ENCODE measurements at regions not wholly inside any gene's neighbourhood (a gene's known extent, or its start where the extent isn't known, plus 50 kb on each side); places are given as distances from the start of the nearest gene placed in this dataset.

GRCh38 chr14:104431929-104432541, 147.5 kb upstream of the C14orf180 start:
- Histone ChIP-seq H3K27me3 (replicated peaks; ENCODE audit: insufficient read depth) (no peaks in the 10 kb centered on the region), H3K36me3 (no peaks in the 10 kb centered on the region), H3K4me3 (no peak overlapping the region), H3K27ac (no peak overlapping the region), H3K4me1 (replicated peaks) (no peaks in the 10 kb centered on the region), H3K9me3 (no peaks in the 10 kb centered on the region)
- intact Hi-C loops (cut with DNase I): no loop called here
- DNase-seq (ENCODE audit: low spot score): no peak
- 73% methylated on average over 11 of the region's 11 CpGs for whole genome bisulfite sequencing
- TF ChIP-seq POLR2A (IDR thresholded peaks at IDR 0.05) (no peak), POLR2AphosphoS5 (IDR thresholded peaks at IDR 0.05) (no peak), CTCF (IDR thresholded peaks at IDR 0.05) (no peak)

DNA sequence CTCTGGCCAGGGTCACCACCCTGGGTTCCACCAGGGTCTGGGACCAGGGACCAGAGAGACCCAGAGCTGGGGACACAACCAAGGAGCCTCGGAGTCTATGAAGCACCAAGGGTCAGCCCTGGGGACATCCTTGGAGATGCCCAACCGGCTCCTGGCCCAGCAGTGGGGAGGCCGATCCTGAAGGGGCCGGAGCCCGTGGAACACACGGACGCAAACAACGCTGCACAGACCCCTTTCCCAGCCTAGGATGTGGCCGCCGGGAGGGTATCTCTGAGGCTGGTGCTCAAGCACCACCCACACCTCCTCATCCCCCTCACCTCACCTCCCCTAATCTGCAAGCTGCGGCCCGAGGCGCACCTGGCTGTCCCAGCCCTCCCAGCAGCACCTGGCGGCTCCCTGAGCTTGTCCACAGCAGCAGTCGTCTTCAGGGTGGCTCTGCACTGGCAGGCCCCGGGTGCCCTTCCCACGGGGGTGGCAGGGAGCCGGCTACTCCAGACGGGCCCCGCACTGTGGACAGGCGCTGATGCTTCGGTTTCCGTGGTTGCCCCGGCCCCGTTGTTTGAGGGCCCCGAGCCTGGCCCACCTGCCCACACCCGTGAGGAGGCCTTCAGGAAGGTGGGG, 146.8 kb upstream of the C14orf180 start:
- Histone ChIP-seq H3K27me3 (replicated peaks; ENCODE audit: insufficient read depth) (peaks cover 4% of the 10 kb centered on the region), H3K4me3 (no peak overlapping the region), H3K36me3 (no peaks in the 10 kb centered on the region), H3K4me1 (replicated peaks) (no peaks in the 10 kb centered on the region), H3K9me3 (no peaks in the 10 kb centered on the region), H3K27ac (no peak overlapping the region)
- 84% methylated on average over 24 of the region's 27 CpGs for WGBS
- no peak for DNase-seq (ENCODE audit: low spot score)
- TF ChIP-seq POLR2A (IDR thresholded peaks at IDR 0.05) (no peak), CTCF (IDR thresholded peaks at IDR 0.05) (no peak), POLR2AphosphoS5 (IDR thresholded peaks at IDR 0.05) (no peak)
- intact Hi-C loops (cut with DNase I): no loop called here

GRCh38 chr14:104433401-104434213, 146.0 kb upstream of the C14orf180 start:
- WGBS: 91% methylated on average over 29 of the region's 29 CpGs
- TF ChIP-seq POLR2A (IDR thresholded peaks at IDR 0.05) (no peak), POLR2AphosphoS5 (IDR thresholded peaks at IDR 0.05) (no peak)

GRCh38 chr14:104434214-104435076, 145.1 kb upstream of the C14orf180 start:
- H3K9me3 ChIP-seq: no peaks in the 10 kb centered on the region
- no peak overlapping the region for H3K4me3 ChIP-seq
- peaks cover 6% of the 10 kb centered on the region for H3K27me3 ChIP-seq (replicated peaks; ENCODE audit: insufficient read depth)
- TF ChIP-seq POLR2A (IDR thresholded peaks at IDR 0.05) (no peak), POLR2AphosphoS5 (IDR thresholded peaks at IDR 0.05) (no peak), CTCF (IDR thresholded peaks at IDR 0.05) (no peak)
- no peaks in the 10 kb centered on the region for H3K36me3 ChIP-seq
- DNase-seq (ENCODE audit: low spot score): no peak
- no peak overlapping the region for H3K27ac ChIP-seq
- H3K4me1 ChIP-seq (replicated peaks): no peaks in the 10 kb centered on the region
- WGBS: 86% methylated on average over 13 of the region's 13 CpGs
- intact Hi-C loops (cut with DNase I): no loop called here

More at GRCh38 chr14:104433401-104434213, 146.0 kb upstream of the C14orf180 start:
- Histone ChIP-seq H3K36me3 (no peaks in the 10 kb centered on the region), H3K27me3 (replicated peaks; ENCODE audit: insufficient read depth) (peaks cover 4% of the 10 kb centered on the region), H3K4me1 (replicated peaks) (no peaks in the 10 kb centered on the region), H3K9me3 (no peaks in the 10 kb centered on the region), H3K4me3 (no peak overlapping the region), H3K27ac (no peak overlapping the region)
- no peak for DNase-seq (ENCODE audit: low spot score)
- intact Hi-C loops (cut with DNase I): no loop called here
